SK-N-SH (cell line): ENCODE measurements at regions not wholly inside any gene's neighbourhood (a gene's known extent, or its start where the extent isn't known, plus 50 kb on each side); places are given as distances from the start of the nearest gene placed in this dataset.

ENCODE experiments used
- CTCF ChIA-PET: fragments of 300-600, 350-600 bp; formaldehyde crosslinking; extraction: SDS; loops from one replicate; lab custom pipeline; 2021; lab: Yijun Ruan, JAX
- POLR2A ChIA-PET: fragments of 350-600 bp; sonication (Branson Sonifier 250); formaldehyde crosslinking; extraction: SDS; loops from one replicate; lab custom pipeline; 2020; ENCODE audit warnings: antibody characterized with exemption, inconsistent platforms; lab: Yijun Ruan, JAX
- DNase-seq: peaks from one replicate; pipeline ENCODE4 v3.0.0; 2012
- H2AFZ ChIP-seq: fragments of 200-600 bp; sonication (generic); 2 replicates; pipeline ENCODE4 v1.8.1; 2016; ENCODE audit warnings: antibody characterized with exemption, mild to moderate bottlenecking, low read depth
- H3F3A ChIP-seq: fragments of 200-600 bp; sonication (generic); replicated peaks from 2 replicates; pipeline ENCODE3; 2016; ENCODE audit warnings: antibody characterized with exemption, mild to moderate bottlenecking; ENCODE audit not compliant: insufficient read depth
- H3K27ac ChIP-seq, 2 experiments: fragments of 200-500 bp in 1 of 2; fragments of 200-600 bp in 1 of 2; sonication (Bioruptor generic) in 1 of 2; sonication (generic), shearing (Covaris generic) in 1 of 2; 2 replicates each; pipeline versions ENCODE4 v1.5.1 to v1.6.1; 2014 to 2016; ENCODE audit warnings: low read depth in 2 of 2, inconsistent platforms in 1 of 2, low read length in 1 of 2, mild to moderate bottlenecking in 1 of 2, mixed read lengths in 1 of 2
- H3K27me3 ChIP-seq: fragments of 200-600 bp; sonication (generic), shearing (Covaris generic); 2 replicates; pipeline ENCODE4 v1.6.1; 2016; ENCODE audit warnings: mixed run types; ENCODE audit not compliant: insufficient read depth
- H3K36me3 ChIP-seq, 2 experiments: fragments of 200-500 bp in 1 of 2; fragments of 200-600 bp in 1 of 2; sonication (Bioruptor generic) in 1 of 2; sonication (generic) in 1 of 2; replicated peaks in 1 of 2; 2 replicates each; pipeline versions ENCODE3 to v1.5.1; 2014 to 2016; ENCODE audit warnings: low read length in 1 of 2, mild to moderate bottlenecking in 1 of 2; ENCODE audit not compliant: insufficient read depth in 2 of 2, control insufficient read depth in 1 of 2
- H3K4me1 ChIP-seq, 2 experiments: fragments of 200-500 bp in 1 of 2; fragments of 200-600 bp in 1 of 2; sonication (Bioruptor generic) in 1 of 2; sonication (generic), shearing (Covaris generic) in 1 of 2; 2 replicates each; pipeline versions ENCODE4 v1.5.1 to v1.6.1; 2014 to 2016; ENCODE audit warnings: low read depth in 1 of 2, low read length in 1 of 2, mixed run types in 1 of 2; ENCODE audit not compliant: insufficient read depth in 2 of 2, control insufficient read depth in 1 of 2
- H3K4me2 ChIP-seq: fragments of 200-600 bp; sonication (generic), shearing (Covaris generic); 2 replicates; pipeline ENCODE4 v1.6.1; 2017; ENCODE audit warnings: mixed run types
- H3K4me3 ChIP-seq, 2 experiments: fragments of 200-500 bp in 1 of 2; fragments of 200-600 bp in 1 of 2; sonication (Bioruptor generic) in 1 of 2; sonication (generic), shearing (Covaris generic) in 1 of 2; 2 replicates each; pipeline versions ENCODE4 v1.5.1 to v1.8.1; 2014 to 2016; ENCODE audit warnings: low read depth in 2 of 2, inconsistent platforms in 1 of 2, low read length in 1 of 2, mild to moderate bottlenecking in 1 of 2, mixed read lengths in 1 of 2, moderate library complexity in 1 of 2
- H3K79me2 ChIP-seq: fragments of 200-600 bp; sonication (generic); 2 replicates; pipeline ENCODE4 v1.8.1; 2017; ENCODE audit warnings: mild to moderate bottlenecking; ENCODE audit not compliant: insufficient read depth
- H3K9ac ChIP-seq: fragments of 200-600 bp; sonication (generic); 2 replicates; pipeline ENCODE4 v1.6.1; 2017; ENCODE audit warnings: mixed run types
- H3K9me2 ChIP-seq: fragments of 200-600 bp; sonication (generic); 2 replicates; pipeline ENCODE4 v1.6.1; 2017; ENCODE audit warnings: mixed run types
- H3K9me3 ChIP-seq: fragments of 200-600 bp; sonication (generic); 2 replicates; pipeline ENCODE4 v1.6.1; 2017; ENCODE audit warnings: mixed run types, mild to moderate bottlenecking, moderate library complexity
- H4K20me1 ChIP-seq: fragments of 200-600 bp; sonication (generic); 2 replicates; pipeline ENCODE4 v1.6.1; 2017; ENCODE audit warnings: mild to moderate bottlenecking, mixed run types; ENCODE audit not compliant: insufficient read depth
- ELF1 ChIP-seq: IDR thresholded peaks from 2 replicates; pipeline ENCODE4 v1.4.0; 2012
- EZH2phosphoT487 ChIP-seq: fragments of 200-600 bp; sonication (generic); IDR thresholded peaks from 2 replicates; pipeline ENCODE4 v1.6.1; 2017; ENCODE audit warnings: low read depth, mixed run types, mild to moderate bottlenecking, antibody characterized with exemption, moderate library complexity, borderline replicate concordance
- MXI1 ChIP-seq: IDR thresholded peaks from 2 replicates; pipeline ENCODE4 v1.6.1; 2012; ENCODE audit warnings: mild to moderate bottlenecking, low read depth, low read length, improper control_type of control experiment
- NFIC ChIP-seq: IDR thresholded peaks from 2 replicates; pipeline ENCODE4 v1.4.0; 2012; ENCODE audit warnings: borderline replicate concordance
- RCOR1 ChIP-seq: fragments of 150-350 bp; IDR thresholded peaks from 2 replicates; pipeline ENCODE4 v1.6.1; 2017; ENCODE audit warnings: antibody characterized with exemption, low read length
- REST ChIP-seq: IDR thresholded peaks from 2 replicates; pipeline ENCODE4 v1.6.1; 2012; ENCODE audit warnings: mild to moderate bottlenecking, low read depth, low read length, moderate library complexity
- SIN3A ChIP-seq: IDR thresholded peaks from 2 replicates; pipeline ENCODE4 v1.6.1; 2012; ENCODE audit warnings: low read depth, mild to moderate bottlenecking, low read length, moderate library complexity, borderline replicate concordance
- SMC3 ChIP-seq: IDR thresholded peaks from 2 replicates; pipeline ENCODE4 v1.6.1; 2012; ENCODE audit warnings: low read depth, low read length, improper control_type of control experiment
- TAF1 ChIP-seq: IDR thresholded peaks from 2 replicates; pipeline ENCODE4 v1.6.1; 2012; ENCODE audit warnings: low read depth, mild to moderate bottlenecking, low read length, moderate library complexity, borderline replicate concordance
- TCF12 ChIP-seq: IDR thresholded peaks from 2 replicates; pipeline ENCODE4 v1.4.0; 2012
- YY1 ChIP-seq: IDR thresholded peaks from 2 replicates; pipeline ENCODE4 v1.4.0; 2012; ENCODE audit warnings: low read depth, mild to moderate bottlenecking
- WGBS: methylation state at CpG from one replicate; pipeline ENCODE4 v1.1.6; 2017; ENCODE audit warnings: low lambda C conversion rate; 5-methylcytosine and 5-hydroxymethylcytosine counted together
- TF ChIP-seq, protein P1 (sequence below): fragments of 150-350 bp; IDR thresholded peaks from 2 replicates; pipeline ENCODE4 v1.6.1; 2017; ENCODE audit warnings: antibody characterized with exemption, low read length, low read depth, borderline replicate concordance
- TF ChIP-seq, protein P2 (sequence below): IDR thresholded peaks from 2 replicates; pipeline ENCODE4; 2012
- TF ChIP-seq, protein P3 (sequence below): fragments of 150-350 bp; IDR thresholded peaks from 2 replicates; pipeline ENCODE4 v1.6.1; 2016; ENCODE audit warnings: mild to moderate bottlenecking, low read depth, low read length
- TF ChIP-seq, protein P4 (sequence below): IDR thresholded peaks from 2 replicates; pipeline ENCODE4 v1.4.0; 2012; ENCODE audit warnings: low read depth
- TF ChIP-seq, protein P5 (sequence below): IDR thresholded peaks from 2 replicates; pipeline ENCODE4 v1.4.0; 2012; ENCODE audit warnings: low read depth, borderline replicate concordance

DNA sequence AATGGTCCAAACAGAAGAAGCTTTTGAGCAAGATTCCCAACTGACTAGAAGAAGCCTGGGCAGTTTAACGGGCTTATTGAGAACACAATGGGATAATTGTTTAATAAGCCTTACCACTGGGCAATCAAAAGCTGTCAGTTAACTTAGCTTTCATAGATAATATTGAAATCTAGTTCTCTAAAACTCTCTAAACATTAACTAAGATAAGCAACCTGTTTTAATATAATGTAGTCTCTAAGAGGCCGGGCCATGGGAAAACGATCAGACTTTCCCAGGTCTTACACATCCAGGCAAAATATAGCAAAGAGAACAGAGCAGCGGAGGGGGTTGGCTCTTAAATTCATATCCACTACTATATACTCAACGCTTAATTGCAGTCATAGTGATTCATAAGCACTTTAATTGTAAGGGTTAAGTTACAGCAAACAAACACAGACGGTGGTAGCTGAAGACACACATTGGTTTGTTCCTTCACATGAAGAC is 128.0 kb upstream of the FAM83B start:
- Histone ChIP-seq H3F3A (no peaks in the 10 kb centered on the region), H3K27me3 (no peaks in the 10 kb centered on the region; the same call in 1 of the 2 replicates), H3K4me2 (no peak overlapping the region), H3K9ac (no peak overlapping the region), H3K4me3 (no peak overlapping the region), H3K79me2 (no peaks in the 10 kb centered on the region), H3K27ac (no peak overlapping the region)
- CTCF ChIA-PET: interaction anchor here (0.5 to 2.9 kb wide), 22 partner anchors 10 to 1223 kb away, joined by 3 to 24 read pairs (median 5); no protein-coding TSS in a partner anchor
- no peak for DNase-seq
- TF ChIP-seq, protein P1, sequence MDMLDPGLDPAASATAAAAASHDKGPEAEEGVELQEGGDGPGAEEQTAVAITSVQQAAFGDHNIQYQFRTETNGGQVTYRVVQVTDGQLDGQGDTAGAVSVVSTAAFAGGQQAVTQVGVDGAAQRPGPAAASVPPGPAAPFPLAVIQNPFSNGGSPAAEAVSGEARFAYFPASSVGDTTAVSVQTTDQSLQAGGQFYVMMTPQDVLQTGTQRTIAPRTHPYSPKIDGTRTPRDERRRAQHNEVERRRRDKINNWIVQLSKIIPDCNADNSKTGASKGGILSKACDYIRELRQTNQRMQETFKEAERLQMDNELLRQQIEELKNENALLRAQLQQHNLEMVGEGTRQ: no peak
- no peak for TF ChIP-seq NFIC
- TF ChIP-seq, protein P2, sequence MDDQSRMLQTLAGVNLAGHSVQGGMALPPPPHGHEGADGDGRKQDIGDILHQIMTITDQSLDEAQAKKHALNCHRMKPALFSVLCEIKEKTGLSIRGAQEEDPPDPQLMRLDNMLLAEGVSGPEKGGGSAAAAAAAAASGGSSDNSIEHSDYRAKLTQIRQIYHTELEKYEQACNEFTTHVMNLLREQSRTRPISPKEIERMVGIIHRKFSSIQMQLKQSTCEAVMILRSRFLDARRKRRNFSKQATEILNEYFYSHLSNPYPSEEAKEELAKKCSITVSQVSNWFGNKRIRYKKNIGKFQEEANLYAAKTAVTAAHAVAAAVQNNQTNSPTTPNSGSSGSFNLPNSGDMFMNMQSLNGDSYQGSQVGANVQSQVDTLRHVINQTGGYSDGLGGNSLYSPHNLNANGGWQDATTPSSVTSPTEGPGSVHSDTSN: no peak
- TF ChIP-seq YY1: no peak
- no peak for TF ChIP-seq TCF12
- TF ChIP-seq, all 33 proteins: peak for 0
- Histone ChIP-seq H3K4me1 (no peaks in the 10 kb centered on the region; a peak in 1 of 4 replicates), H4K20me1 (no peaks in the 10 kb centered on the region), H3K9me3 (no peaks in the 10 kb centered on the region), H3K36me3 (no peaks in the 10 kb centered on the region), H3K9me2 (no peaks in the 10 kb centered on the region), H2AFZ (no peak overlapping the region)
- 11% methylated on average over 6 of the region's 6 CpGs for WGBS
- POLR2A ChIA-PET: no interaction called here

GRCh38 chr6:54719131-54719530 is 127.4 kb upstream of the FAM83B start:
- no peaks in the 10 kb centered on the region for H3K9me3 ChIP-seq
- H3K36me3 ChIP-seq: no peaks in the 10 kb centered on the region
- H2AFZ ChIP-seq: no peak overlapping the region
- no peak overlapping the region for H3K27ac ChIP-seq
- H3F3A ChIP-seq: no peaks in the 10 kb centered on the region
- ChIA-PET CTCF (interaction anchor here (0.5 to 2.9 kb wide), 11 partner anchors 11 to 350 kb away, joined by 3 to 24 read pairs (median 6); no protein-coding TSS in a partner anchor), POLR2A (no interaction called here)
- H3K4me1 ChIP-seq: no peaks in the 10 kb centered on the region; a peak in 1 of 4 replicates
- H3K4me2 ChIP-seq: no peak overlapping the region
- H3K4me3 ChIP-seq: no peak overlapping the region
- no peak for DNase-seq
- no peak overlapping the region for H3K9ac ChIP-seq
- H3K27me3 ChIP-seq: no peaks in the 10 kb centered on the region; the same call in 1 of the 2 replicates
- no peaks in the 10 kb centered on the region for H3K9me2 ChIP-seq
- no peaks in the 10 kb centered on the region for H4K20me1 ChIP-seq
- H3K79me2 ChIP-seq: no peaks in the 10 kb centered on the region
- no peak for TF ChIP-seq REST
- TF ChIP-seq TAF1: no peak
- TF ChIP-seq, protein P3, sequence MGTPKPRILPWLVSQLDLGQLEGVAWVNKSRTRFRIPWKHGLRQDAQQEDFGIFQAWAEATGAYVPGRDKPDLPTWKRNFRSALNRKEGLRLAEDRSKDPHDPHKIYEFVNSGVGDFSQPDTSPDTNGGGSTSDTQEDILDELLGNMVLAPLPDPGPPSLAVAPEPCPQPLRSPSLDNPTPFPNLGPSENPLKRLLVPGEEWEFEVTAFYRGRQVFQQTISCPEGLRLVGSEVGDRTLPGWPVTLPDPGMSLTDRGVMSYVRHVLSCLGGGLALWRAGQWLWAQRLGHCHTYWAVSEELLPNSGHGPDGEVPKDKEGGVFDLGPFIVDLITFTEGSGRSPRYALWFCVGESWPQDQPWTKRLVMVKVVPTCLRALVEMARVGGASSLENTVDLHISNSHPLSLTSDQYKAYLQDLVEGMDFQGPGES: no peak
- TF ChIP-seq TCF12: no peak
- TF ChIP-seq, protein P4, sequence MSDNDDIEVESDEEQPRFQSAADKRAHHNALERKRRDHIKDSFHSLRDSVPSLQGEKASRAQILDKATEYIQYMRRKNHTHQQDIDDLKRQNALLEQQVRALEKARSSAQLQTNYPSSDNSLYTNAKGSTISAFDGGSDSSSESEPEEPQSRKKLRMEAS: no peak
- TF ChIP-seq SIN3A: no peak
- TF ChIP-seq EZH2phosphoT487: no peak
- no peak for TF ChIP-seq ELF1
- TF ChIP-seq, protein P2: no peak
- no peak for TF ChIP-seq MXI1
- TF ChIP-seq, protein P5, sequence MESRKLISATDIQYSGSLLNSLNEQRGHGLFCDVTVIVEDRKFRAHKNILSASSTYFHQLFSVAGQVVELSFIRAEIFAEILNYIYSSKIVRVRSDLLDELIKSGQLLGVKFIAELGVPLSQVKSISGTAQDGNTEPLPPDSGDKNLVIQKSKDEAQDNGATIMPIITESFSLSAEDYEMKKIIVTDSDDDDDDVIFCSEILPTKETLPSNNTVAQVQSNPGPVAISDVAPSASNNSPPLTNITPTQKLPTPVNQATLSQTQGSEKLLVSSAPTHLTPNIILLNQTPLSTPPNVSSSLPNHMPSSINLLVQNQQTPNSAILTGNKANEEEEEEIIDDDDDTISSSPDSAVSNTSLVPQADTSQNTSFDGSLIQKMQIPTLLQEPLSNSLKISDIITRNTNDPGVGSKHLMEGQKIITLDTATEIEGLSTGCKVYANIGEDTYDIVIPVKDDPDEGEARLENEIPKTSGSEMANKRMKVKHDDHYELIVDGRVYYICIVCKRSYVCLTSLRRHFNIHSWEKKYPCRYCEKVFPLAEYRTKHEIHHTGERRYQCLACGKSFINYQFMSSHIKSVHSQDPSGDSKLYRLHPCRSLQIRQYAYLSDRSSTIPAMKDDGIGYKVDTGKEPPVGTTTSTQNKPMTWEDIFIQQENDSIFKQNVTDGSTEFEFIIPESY: no peak
- TF ChIP-seq RCOR1: no peak
- no peak for TF ChIP-seq SMC3
